GM18870 (cell line): ENCODE measurements at regions not wholly inside any gene's neighbourhood (a gene's known extent, or its start where the extent isn't known, plus 50 kb on each side); places are given as distances from the start of the nearest gene placed in this dataset.

Experiments used
- ATAC-seq: cut with Tn5 transposase; IDR thresholded peaks from one replicate; pipeline ENCODE4 v1.9.1; 2021; ENCODE audit warnings: moderate library complexity; ENCODE audit not compliant: unreplicated experiment

DNA sequence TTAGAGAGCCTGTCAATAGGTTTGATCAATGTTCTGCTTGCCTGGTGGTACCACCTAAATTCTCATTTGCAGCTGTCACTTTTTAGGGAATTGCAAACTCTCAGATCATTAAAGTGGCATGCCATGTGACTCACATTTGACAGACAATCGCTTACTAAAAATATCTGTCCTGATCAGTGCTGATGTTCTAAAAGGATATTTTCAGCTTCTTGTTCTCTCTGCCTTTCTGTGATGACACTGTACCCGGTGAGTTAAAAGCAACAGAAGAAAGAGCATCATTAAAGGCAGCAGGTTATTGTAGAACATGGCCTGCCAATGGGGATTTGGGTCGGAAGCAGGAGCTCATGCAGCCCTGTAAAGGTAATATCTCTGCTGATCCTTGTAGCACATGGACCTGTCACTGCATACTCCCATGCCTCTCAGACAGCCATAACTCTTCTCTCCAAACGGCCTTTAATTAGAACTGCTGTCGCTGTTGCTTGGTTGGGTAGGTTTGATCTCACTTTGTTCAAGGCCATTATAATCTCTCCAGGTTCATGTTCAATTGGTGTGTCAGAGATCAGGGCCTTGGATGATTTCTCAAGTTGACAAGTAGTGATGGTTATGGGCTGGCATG lies 441.3 kb upstream of the DEPDC1 start:
- ATAC-seq = no peak

- no peak for ATAC-seq
Measured at GRCh38 chr1:68950036-68950435, 453.2 kb upstream of the DEPDC1 start.

- no peak for ATAC-seq
Measured at GRCh38 chr1:68953311-68953710, 456.4 kb upstream of the DEPDC1 start.

- ATAC-seq = no peak
Measured at GRCh38 chr1:68954841-68955240, 458.0 kb upstream of the DEPDC1 start.

DNA sequence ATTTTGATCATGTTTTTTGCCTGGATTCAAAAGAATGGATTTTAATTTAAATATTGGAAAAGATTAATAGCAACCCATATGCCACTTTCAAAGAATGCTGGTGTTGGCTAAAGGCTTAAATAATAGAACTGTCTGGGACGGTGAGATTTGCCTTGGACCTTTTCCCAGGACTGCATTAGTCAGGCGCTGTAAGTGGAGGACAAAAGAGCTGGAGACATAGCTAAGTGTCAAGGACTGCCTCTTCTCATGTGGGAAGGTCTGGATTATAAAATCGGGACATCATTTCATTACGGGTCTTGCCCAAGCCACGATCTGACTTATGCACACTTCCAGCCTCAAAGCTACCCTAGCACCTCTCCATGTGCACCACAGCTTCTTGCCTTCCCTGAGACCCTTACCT lies 458.5 kb upstream of the DEPDC1 start:
- ATAC-seq = no peak

DNA sequence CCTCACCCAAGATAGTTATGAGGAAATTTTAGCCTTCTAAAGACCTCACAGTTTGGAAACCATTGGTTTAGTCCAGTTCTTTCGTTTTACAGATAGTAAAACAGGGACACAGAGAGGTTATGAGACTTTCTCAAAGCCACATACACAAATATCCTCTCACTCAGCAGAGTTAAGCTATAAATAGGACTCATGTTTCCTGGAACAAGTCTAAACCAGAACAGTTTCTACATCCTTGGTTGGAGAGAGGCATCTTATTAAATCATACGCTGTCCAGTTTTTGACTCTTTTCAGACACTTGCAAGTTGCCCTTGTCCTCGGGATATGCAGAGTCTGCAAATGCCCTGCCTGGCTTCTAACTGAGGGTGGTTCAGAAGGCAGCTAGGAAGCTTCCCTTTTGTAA lies 462.1 kb upstream of the DEPDC1 start:
- ATAC-seq = no peak

GRCh38 chr1:68959461-68960030 lies 462.7 kb upstream of the DEPDC1 start:
- ATAC-seq = no peak

GRCh38 chr1:68961143-68961542 lies 464.3 kb upstream of the DEPDC1 start:
- ATAC-seq = no peak

GRCh38 chr1:68963353-68963752 lies 466.5 kb upstream of the DEPDC1 start:
- ATAC-seq = no peak

DNA sequence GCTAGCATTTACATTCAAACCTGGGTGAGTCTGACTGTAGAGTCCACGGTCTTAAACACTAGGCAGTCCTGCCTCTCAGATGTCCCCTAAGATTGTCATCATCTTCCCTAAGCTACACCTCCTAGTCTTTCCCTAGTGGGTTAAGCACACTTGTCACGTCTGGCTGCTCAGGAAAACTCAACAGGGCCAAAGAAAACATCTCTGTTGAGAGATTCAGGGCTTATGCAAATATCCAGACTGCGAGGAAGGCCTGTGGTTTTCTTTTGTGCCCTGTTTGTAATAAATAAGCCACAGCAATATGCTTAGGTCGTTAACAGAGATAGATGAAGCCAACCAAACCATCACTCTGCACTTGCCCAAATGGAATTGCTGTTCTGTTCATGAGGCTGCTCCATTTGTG lies 472.6 kb upstream of the DEPDC1 start:
- ATAC-seq = peak; percentile 69

- no peak for ATAC-seq
Measured at GRCh38 chr1:68970571-68970970, 473.7 kb upstream of the DEPDC1 start.

GRCh38 chr1:68973459-68974244 lies 476.8 kb upstream of the DEPDC1 start:
- ATAC-seq = no peak

GRCh38 chr1:68974447-68974846 lies 477.6 kb upstream of the DEPDC1 start:
- ATAC-seq = no peak

DNA sequence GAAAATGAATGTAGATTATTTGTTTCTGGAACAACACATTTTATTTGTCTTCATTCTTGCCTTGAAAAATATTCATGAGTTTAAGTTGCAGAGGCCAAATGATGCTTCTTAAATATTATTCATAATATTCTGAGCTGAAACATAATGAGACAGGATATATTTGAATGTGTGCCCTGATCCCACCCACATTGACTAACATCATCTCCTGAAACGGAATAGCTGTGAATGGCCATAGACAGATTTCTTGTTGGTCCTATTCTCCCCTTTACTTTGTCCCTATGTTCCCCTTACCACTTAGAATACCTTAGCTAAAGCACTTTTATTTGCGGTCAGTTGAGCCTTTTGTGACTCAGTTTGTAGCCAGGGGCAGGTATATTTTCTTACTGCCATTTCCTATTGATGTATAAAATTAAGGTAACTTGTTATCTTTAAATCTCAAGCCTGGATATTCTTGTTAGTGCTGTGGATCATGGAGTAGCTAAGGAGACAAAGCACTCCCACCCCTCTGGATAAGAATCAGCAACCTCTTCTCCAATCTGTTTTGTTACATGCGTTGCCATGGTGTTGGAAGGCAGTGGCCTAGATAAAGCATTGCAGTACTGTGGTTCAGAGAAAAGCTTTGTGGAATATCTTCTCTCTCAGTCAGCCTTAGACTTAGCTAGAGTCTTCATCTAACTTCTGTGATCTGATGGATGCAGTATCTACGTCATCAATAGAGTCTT lies 478.5 kb upstream of the DEPDC1 start:
- no peak for ATAC-seq

DNA sequence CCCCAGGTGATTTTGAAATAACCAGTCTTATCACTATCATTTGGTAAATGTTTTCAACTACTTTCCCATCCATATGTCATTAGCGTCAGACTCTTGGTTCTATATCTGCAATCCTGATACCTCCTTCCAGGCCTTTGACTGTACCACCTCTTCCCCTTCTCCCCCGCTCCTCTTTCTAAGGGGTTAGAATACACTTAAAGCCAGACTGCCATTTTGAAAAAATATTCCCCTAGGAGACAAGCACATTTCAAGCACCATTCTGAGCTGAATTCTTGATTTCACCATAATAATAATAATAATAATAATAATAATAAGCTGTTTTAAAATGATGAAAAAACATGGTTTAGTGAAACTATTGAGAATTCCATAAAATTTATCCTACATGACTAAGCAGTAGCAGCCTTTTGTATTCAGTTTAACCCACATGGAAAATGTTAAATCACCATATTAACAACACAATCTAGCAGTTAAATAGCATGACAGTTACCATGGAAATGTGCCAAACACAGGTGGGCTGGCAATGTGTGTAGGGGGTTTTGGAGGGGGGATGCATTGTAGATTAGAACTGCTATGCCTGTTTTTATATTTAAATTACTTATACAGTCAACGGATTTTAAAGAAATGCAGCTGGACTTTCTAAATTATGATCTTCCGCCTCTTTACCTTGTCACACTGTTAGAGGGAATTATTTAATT lies 480.2 kb upstream of the DEPDC1 start:
- ATAC-seq = no peak

GRCh38 chr1:68979891-68980290 lies 483.0 kb upstream of the DEPDC1 start:
- ATAC-seq = no peak

DNA sequence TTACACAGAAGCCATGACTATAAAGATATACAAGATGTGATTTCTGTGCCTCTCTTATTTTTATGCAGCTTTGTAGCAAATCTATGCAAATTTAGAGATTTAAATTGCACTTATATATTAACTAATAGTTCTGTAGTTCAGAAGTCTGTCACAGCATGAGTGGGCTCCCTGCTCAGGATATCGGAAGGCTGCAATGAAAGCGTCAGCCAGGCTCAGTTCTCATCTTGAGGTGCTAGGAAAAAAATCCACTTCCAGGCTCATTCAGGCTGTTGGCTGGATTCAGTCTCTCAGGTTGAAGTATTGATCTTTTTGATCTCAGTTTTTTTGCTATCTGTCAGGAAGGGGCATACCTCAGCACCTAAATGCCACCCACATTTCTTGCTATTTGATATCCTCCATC lies 487.4 kb upstream of the DEPDC1 start:
- no peak for ATAC-seq

- ATAC-seq = no peak
Measured at GRCh38 chr1:68994096-68994495, 497.2 kb upstream of the DEPDC1 start.

GRCh38 chr1:69016468-69016867 lies 519.6 kb upstream of the DEPDC1 start:
- no peak for ATAC-seq

DNA sequence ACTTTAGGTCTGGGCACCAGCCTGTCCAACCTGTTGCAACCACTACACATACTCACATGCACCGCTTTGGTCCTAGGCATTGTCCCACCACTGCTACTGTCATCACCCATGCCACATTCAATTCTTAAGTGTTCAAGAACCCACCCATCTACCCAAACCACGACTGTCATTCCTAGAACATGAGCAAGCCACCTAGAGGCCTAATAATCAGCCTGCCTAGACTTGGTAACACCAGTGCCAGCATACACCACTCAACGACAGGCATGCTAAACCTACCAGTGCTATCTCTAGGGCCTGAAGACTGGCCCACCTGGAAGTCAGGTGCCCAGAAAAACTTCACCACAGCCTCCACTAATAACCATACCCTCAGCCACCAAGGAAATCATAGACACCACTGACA lies 532.8 kb upstream of the DEPDC1 start:
- no peak for ATAC-seq

- no peak for ATAC-seq
Measured at GRCh38 chr1:69038379-69038778, 529.3 kb upstream of the LRRC7 start.
